ENCODE measurements at regions not wholly inside any gene's neighbourhood (a gene's known extent, or its start where the extent isn't known, plus 50 kb on each side); places are given as distances from the start of the nearest gene placed in this dataset.

GRCh38 chr7:110484356-110484755, 606.6 kb upstream of the LRRN3 start:
- TF ChIP-seq RB1 (IDR thresholded peaks at IDR 0.05; ENCODE audit: borderline replicate concordance) (no peak), MYC (IDR thresholded peaks at IDR 0.05; ENCODE audit: insufficient read depth, insufficient read length, insufficient replicate concordance, low read length, severe bottlenecking) (no peak), MEF2A (IDR thresholded peaks at IDR 0.05; ENCODE audit: insufficient read depth, low read depth, low read length) (no peak), BACH1 (IDR thresholded peaks at IDR 0.05; ENCODE audit: borderline replicate concordance) (no peak), CTCF (IDR thresholded peaks at IDR 0.05 in 2 of 3, conservative IDR thresholded peaks at IDR 0.05 in 1 of 3; ENCODE audit: control insufficient read depth in 2 of 3, extremely low read depth in 1 of 3, insufficient read depth in 1 of 3, low read depth in 3 of 3, low read length in 3 of 3) (no peak), NRF1 (conservative IDR thresholded peaks at IDR 0.05; ENCODE audit: low read depth, low read length) (no peak), TBL1XR1 (IDR thresholded peaks at IDR 0.05; ENCODE audit: low read depth, low read length) (no peak), POLR2AphosphoS5 (IDR thresholded peaks at IDR 0.05; ENCODE audit: low read length) (no peak), SIN3A (IDR thresholded peaks at IDR 0.05; ENCODE audit: low read depth, low read length) (no peak), SPI1 (IDR thresholded peaks at IDR 0.05; ENCODE audit: borderline replicate concordance, insufficient read depth, low read depth, low read length) (no peak), EP300 (IDR thresholded peaks at IDR 0.05; ENCODE audit: borderline replicate concordance in 1 of 2, control insufficient read depth in 1 of 2, low read depth in 2 of 2, low read length in 2 of 2) (no peak), NFYA (IDR thresholded peaks at IDR 0.05; ENCODE audit: borderline replicate concordance, low read depth, low read length) (no peak), POLR2A (IDR thresholded peaks at IDR 0.05; ENCODE audit: low read depth, low read length) (no peak), USF2 (IDR thresholded peaks at IDR 0.05; ENCODE audit: borderline replicate concordance, low read depth, low read length) (no peak)
